Suppressor macrophage treated with lipopolysaccharide for 4 hours (primary cell): ENCODE measurements at regions not wholly inside any gene's neighbourhood (a gene's known extent, or its start where the extent isn't known, plus 50 kb on each side); places are given as distances from the start of the nearest gene placed in this dataset.
A peak's percentile ranks its signal among the peaks of the same experiment; 100 is the strongest.

ENCODE experiments used
- DNase-seq: peaks from one replicate; pipeline ENCODE4 v3.0.0-alpha.2; 2020

DNA sequence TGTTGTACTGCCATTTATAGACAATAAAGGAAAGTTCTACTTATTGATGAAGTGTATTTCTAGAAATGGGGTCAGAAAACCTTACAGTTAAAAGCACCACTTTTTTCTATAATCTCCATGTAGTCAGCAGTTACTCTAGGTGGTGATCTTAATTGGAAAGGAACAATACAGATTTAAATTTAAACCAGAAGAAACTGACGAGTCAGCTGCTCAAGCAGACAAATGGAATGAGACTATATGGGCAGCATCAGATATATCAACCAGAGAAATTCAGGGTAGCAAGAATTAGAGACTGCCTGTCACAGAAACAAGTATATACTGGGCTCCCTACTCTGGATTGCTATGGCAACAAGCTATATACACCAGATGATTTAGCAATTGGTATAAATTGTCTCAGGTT is 99.6 kb upstream of the SCG2 start:
- no peak for DNase-seq

DNA sequence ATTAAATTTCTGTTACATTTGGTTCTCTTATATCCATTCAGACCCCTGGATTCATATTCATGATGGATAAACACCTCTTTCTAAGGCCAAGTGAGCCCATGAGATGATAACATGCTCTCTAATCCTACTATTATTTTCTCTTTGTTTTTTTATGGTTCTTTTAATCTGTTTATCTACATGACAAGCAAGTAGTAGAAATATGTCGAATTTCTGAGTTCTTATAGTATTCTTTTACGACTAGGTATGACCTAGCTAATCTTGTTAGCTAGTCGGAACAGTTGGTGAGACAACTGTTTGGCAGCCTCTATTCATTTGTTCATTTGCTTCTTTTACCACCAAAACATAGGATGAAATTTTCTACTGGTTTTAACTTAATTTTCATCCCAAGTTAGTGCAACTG is 98.1 kb upstream of the SCG2 start:
- DNase-seq: no peak

DNA sequence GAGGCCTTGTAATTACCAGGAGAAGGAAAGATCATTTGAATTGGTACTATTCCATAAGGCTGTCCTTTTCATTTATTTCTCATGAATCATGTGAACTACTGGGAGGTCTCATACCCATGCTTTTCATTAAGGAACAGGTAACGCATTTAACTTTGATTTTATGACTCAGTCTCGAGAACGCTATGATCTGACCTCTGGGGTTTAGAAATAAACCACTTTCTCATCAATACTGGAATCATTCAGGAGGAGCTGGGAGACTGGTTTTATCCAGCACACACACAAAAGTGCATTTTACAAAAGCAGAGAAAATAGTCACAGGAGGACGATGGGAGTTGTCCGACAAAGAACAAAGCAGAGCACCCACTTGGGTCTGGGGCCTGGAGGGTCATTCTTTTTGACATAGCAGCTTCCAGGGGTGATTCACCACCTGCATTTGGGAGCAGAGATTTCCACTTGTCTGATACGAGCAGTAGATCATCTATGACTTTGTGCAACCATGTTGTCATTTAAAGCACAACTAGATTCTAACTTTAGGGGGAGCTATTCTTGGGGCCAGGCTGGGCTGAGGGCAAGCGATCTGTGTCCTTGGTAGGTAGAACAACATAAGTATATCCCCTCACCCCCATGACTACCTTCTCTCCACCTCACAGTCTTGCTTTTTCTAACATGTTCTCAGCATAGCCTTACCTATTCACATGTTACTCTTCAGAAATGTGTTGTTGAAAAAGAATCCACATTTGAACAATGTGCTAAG is 95.9 kb upstream of the SCG2 start:
- DNase-seq: no peak

DNA sequence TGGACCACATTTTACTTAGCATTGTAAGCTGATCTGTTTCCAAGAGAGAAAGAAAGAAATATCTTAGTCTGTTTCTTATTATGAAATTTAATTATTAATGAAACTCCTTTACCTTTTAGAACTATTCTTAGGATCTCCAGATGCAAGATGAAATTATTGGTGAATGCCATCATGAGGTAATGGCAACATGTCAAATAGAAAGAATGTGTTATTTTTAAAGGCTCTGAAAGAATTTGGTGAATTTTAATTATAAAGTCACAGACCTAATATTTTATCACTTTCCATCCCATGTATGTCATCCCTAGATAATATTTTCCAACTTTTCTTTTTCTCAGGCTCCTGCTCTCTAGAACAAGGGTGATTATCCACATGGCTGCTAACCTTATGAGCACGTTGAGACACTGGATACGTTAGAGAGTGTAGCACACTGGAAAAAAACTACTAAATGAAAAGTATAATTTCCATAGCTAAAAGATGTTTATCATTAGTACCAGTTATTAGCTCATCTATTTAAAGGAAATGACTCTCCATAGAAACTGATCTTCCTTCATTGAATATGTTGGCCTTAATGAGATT is 95.2 kb upstream of the SCG2 start:
- DNase-seq: no peak

DNA sequence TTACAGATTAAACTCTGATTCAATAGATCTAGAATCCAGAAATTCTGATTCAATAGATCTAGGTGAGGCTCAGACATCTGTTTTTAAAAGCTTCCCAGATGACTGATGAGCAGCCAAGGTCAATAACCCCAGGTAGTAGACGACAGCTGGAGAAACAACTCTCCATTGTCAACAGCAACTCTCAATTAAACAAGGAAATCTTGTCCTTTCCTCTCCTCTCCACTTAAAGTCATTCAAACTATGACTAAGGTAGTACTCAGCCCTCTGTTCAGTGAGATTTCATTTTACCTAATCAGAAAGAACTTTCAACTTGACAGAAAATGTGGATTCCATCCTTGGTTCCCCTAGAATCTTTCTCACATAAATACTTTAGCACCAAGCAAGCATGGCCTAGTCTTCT is 94.6 kb upstream of the SCG2 start:
- DNase-seq: no peak

DNA sequence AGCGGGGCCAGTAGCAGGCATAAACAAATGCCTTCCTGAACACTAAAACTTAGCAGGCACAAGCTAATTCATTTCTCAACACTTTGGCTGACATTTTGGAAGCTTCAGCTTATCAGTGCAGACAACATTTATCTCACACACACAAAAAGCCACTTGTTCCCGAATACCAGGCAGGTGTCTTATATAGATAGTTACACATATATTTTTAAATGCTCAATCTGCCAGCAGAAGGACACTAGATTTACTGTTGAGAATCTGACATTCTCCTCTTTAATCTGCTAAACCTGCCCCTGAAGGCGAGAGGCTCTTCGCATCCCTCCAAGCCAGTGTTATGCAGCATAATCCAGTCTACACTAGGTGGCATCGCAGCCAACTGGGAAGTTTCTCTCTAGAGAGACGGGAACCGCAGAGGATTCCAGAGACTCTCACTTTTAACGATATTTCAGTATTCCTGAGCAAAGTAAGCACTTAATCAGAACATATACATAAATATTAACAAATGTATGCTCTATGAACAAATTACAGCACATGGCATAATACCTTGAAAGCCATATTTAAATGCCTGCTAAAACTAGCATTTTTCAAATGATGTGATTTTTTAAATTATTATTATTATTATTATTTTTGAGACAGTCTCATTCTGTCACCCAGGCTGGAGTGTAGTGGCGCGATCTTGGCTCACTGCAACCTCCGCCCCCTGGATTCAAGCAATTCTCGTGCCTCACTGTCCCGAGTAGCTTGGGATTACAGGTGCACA is 90.2 kb upstream of the SCG2 start:
- DNase-seq: peak; percentile 21

DNA sequence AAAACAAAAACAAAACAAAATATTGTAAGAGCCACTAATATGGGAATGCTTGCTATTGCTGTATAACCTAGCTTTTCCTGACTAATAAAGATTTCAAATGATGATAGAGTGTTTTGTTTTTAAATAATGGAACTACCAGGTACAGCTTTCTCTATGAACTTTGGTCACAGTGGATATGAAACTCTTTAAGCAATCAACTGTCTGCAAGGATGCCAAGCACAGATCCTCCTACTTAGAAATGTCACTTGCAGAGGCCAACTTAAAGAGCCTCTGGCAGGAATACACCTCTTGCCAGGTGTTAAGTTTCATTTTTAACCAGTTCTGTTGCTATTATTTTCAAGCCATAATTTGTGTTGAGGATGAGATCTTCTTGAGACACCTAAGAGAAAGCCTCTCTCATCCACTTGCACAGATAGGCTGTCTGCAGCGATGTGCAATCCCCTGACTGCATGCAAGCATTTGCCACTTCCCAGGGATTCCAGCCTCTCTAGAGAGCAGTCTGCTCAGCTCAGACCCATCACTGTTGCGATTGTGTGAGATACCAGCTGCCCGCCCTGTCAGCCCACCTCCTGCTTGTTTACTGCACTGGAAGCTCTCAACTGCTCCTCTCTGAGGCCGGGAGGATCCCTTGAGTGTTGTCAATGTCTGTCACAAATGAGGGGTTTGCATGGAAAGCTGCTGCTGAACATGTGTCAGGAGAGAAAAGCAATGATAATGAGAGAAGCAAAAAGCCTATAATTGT is 86.1 kb upstream of the SCG2 start:
- DNase-seq: no peak

DNA sequence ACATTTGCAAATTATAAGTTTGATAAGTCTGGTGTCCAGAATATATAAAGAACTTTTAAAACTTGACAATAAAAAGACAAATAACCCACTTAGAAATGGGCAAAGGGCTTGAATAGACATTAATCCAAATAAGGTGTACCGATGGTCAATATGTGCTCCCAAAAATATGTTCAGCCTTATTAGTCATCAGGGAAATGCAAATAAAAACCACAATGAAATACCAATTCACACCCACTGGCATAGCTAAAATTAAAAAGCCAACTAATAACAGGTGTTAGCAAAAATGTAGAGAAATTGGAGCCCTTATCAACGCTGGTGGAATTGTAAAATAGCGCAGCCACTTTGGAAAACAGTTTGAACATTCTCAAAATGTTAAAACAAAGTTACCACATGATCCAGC is 79.0 kb upstream of the SCG2 start:
- no peak for DNase-seq

DNA sequence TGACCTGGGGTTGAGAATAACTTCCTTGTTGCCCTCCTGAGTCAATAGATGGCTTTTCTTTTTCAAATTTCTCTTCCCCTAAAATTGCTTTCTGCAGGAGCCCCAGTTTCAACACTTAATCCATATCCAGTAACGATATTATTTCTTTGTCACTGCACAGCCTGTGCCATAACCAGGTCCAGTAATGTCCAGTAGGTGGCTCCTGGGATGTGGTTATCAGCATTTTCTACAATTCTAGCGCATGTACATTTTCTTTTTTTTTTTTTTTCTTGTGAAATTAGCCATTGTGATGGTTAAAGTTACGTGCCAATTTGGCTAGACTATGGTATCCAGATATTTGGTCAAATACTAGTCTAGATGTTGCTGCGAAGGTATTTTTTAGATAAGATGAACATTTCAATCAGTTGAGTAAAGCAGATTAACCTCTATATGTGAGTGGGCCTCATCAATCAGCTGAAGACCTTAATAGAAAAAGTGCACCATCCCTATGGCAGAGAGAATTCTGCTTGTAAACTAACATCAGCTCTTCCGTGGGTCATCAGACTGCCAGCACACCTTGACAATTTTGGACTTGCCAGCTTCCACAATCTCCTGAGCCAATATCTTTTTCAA is 72.9 kb upstream of the SCG2 start:
- no peak for DNase-seq

DNA sequence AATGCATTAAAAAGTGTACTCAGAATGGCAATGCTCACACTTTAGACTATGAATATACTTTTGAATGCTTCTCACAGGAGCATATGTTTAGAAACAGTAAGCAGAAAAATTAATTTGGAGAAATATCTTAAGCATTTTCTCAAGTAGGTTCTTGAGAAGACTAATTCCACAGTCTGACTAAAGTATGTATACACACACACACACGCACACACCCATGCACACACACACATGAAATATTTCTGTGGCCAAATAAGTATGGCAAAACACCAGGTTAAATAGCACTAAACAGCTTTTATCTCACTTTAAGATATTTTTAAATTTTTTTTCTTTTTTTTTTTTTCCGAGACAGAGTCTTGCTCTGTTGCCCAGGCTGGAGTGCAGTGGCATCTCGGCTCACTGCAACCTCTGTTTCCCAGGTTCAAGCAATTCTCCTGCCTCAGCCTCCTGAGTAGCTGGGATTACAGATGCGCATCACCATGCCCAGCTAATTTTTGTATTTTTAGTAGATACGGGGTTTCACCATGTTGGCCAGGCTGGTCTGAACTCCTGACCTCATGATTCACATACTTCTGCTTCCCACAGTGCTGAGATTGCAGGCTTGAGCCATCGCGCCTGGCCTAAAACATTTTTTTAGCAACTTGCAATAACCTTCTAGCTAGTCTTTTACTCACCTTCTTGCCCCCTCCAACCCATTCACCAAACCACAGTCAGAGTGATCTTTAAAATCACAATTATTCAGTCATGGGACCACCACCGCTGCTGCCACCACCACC is 67.5 kb upstream of the SCG2 start:
- DNase-seq: no peak

DNA sequence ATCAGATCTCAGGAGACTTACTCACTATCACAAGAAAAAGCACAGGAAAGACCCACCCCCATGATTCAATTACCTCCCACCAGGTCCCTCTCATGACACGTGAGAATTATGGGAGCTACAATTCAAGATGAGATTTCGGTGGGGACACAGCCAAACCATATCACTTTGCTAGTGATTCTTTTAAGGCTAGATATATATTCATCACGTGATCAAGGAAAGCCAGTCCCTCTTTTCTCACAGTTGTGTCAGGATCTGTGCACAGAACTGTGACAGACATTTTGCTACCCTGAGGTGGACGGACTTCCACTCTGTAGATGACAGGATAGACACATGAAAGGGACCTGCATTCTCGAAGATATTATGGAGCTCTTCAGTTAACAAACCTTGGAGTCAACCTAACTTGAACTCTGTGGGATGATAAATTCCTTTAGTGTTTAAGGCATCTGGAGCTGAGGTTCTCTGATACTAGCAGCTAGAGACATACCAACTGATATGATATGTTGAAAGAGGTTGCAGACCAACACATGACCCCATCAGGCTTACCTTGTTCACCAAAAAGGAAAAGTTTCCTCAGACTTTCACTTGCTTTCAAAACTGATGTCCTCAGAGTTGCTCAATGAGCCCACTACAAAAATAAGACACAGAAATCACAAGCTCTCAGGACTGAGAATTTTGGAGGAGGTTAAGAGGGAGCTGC is 66.3 kb upstream of the SCG2 start:
- DNase-seq: no peak

DNA sequence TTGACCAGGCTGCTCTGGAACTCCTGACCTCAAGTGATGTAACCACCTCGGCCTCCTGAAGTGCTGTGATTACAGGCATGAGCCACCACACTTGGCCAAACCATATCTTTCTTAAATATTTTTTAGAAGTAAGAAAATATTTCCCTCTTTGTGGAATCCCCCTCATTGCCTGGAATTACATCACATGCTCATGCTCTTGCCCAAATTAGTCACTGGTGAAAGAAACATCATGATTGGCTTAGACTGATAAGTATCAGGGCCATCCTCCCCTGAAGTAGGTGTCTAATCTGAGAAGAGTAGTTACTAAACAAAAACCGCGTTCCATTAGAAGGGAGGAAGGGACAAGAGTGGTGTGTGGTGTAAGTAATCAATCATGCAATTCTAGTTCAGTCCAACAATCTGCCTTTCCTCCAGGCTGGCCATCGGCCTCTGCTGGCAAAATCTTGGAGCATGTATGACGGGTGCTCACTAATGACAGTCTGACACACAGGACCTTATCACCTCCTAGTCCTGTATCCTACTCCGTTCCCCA is 52.3 kb upstream of the SCG2 start:
- no peak for DNase-seq

DNA sequence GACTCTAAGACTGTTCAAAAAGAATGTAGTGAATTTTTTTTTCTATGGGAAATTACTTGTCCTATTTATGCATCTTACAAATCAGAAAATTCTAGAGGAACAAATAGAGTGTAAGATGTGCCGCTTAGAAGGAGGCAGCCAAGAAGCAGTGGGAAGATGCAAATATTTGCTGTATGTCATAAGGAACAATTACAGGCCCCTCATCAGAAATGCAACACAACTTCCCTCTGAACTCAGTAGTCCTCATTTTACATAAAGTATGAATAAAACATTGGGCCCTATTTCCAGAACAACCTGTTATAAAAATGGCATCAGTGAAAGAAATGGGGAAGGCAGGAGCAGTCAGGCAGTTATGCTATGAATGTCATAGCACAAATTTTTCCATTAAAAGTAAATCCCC is 50.7 kb upstream of the SCG2 start:
- no peak for DNase-seq

DNA sequence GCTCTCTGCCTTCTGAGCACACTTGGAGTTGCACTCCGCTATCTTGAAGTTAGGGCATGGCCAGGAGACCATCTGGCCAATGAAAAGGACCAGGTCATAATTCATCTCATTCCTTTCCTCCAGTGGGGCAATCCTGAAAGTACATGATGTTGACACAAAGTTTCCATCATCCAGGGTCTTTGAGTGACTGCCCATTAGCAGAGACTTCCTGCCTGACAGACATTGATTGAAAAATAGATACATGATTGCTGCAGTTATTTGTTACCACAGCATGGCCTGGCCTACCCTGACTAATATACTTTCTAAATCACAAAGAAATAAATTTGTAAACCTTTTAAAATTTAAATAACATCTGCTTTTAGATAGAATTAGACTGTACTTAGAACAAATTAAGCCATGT is 50.0 kb upstream of the SCG2 start:
- no peak for DNase-seq
